SIG-M5 (cell line): ENCODE measurements at regions not wholly inside any gene's neighbourhood (a gene's known extent, or its start where the extent isn't known, plus 50 kb on each side); places are given as distances from the start of the nearest gene placed in this dataset.

Experiments used
- DNase-seq: peaks from one replicate; lab custom pipeline; 2025; lab: John Stamatoyannopoulos, UW

DNA sequence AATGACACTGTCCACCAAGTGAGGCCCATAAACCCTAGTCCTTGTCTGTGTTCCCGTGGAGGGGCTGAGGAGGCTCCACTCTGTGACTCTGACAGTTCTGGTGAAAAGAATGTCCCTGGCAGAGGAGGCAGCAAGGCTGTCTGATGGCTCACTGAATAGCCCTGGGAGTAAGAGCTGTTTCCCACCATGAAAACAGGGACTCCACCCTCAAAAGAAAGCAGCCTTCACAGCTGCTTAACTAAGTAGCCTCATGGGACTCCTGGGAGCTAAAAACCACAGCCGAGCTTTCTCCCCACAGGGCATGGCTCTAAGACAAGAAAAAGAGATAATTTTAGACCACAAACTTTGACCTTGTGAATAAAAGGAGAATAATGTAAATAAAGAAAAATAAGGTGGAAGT is 135.1 kb upstream of the FRY start:
- no peak for DNase-seq

GRCh38 chr13:31898378-31899071 is 133.0 kb upstream of the FRY start:
- no peak for DNase-seq

DNA sequence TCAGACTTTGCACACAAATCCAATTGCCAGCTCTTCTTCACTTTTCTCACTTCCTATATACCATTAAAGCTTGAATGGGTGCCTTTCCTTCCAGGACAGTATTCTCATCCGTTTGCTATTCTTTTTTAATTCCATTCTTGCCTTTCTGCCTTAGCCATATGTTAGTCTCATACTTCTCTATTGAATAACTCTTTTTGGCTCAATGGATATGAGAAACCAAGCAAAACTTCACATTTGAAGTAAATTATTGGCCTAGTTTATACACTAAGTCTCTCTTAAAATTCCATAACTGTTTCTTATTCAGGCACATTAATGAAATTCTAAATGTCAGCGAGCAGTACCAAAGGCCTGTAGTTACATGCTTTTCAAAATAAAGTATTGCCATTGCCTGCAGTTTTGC is 129.6 kb upstream of the FRY start:
- no peak for DNase-seq

GRCh38 chr13:31903111-31903815 is 128.3 kb upstream of the FRY start:
- no peak for DNase-seq

DNA sequence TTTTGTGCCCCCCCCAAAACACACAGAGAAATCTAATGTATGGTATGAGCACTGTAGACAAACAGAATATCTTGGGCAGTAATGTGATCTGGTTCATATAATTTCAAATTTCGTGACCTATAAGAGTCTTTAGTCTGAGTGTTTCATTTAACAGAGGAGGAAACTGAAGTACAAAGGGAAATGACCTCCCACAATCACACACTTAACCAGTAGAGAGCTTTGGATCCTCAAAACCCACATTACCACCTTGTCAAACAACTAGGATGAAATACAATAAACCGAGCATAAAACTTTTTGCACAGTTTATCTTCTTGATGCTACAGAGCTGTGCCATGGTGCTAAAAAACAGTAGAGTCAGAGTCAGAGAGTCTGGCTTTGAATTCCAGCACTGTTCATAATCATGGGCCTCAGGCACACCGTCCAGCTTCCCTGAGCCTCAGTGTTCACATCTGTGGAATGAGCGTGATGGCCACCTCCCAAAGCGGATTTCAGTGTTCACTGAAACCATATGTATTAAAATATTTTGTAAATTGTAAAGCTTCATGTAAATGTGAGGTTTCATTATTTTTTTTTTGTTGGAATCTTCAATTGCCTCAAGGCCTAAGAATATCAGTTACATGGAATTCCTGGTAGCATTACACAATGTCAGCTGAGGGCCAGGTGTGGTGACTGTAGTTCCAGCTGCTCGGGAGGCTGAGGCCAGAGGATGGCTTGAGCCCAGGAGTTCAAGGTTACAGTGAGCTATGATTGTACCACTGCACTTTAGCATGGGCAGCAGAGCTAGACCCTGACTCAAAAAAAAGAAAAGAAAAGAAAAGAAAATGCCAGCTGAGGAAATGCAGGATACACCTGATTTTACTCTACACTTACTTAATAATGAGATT is 126.4 kb upstream of the FRY start:
- no peak for DNase-seq

GRCh38 chr13:31905961-31906360 is 125.6 kb upstream of the FRY start:
- no peak for DNase-seq

DNA sequence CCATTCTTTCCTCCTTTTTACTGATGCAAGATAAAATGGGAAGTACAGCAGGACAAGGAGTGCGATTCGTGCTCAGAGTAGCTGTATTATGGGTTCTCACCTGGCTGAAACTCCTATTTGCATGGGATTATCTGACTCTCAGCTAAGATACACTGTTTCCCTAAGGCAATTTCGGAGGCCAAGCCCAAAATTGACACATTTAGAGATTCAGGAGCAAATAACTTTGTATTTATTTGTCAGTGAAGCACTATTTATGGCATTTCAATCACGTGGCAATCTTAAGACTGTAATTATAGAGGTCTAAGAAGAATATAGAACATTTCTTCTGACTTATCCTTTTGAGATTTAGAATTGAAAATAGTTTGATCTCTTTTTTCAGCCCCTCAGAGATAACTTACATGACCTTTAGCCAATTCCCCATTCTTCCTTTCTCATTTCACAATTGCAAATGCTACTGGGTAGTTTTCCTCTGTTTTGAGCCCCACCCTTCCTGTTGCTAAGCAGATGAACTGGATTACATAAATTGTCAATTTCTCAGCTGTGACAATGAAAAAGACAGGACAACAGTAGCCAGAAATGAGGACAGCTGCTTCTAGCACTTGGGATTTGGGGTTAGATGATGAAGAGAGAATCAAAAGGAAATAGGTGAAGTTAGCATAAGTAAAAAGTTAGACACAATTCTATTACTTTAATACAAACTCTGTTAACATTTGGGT is 122.7 kb upstream of the FRY start:
- peak; percentile 32 for DNase-seq

DNA sequence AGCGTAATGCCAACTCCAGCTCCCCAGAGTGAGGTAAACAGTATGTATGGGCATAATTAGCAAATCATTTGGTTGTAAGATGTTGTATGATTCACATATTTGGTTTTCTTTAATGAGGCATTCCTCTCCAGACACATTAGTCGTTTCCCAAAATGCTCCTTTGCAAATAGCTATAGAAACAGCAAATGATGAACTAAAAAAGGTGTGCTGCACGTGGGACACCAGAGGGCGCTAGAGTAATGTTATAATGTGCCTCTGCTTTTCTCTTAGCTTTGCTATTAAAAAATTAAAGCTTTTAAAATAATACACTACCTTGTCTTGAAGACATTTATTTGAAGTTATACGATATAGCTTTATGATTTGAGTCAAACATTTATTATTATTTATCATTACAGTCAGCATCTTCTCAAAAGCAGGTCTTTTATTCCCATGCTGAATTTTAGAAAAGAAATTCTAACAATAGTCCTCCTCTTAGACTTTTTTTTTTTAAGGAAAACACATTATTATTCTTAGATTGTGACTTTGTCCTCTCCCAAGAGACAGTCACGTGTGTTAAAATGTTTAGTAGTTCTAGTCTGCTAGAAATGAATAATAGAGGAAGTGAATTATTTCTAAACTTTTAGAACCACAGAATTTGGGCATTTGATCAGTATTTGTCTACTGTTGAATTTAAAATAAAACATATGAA is 121.6 kb upstream of the FRY start:
- peak; percentile 8 for DNase-seq

GRCh38 chr13:31910633-31911032 is 120.9 kb upstream of the FRY start:
- no peak for DNase-seq

DNA sequence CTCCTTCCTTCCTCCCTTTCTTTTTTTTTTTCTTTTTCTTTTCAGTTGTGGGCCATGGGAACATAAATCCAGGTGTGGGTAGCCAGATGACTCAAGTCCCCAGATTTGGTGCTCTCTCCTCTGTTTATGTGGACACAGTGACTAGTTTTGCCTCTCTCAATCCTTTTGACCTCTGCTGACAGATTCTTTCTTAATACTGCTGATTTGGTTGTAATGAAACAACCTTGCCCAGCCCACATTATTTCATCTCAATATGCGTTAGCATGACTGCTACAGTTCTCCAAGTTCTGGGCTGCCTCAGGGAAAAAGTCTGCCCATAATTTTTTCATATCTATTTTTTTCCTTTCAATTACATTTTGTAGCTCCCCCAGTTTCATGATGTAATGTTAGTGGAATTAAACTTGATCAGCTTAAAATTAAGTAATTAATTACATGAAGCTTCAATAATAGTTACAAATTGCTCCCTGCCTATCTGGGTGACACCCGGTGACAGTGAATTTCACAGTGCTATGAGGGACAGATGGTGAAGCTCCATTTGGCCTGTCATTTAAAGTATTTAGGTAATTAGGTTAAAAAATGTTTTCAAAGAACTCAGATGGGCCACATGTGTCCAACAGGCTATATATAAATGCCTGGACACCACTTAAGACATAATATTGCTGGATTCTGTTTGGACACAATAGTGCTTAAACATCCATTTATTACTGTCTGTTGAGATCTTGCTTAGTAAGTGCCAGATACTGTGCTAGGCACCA is 118.8 kb upstream of the FRY start:
- DNase-seq = no peak

- DNase-seq = no peak
Measured at GRCh38 chr13:31913459-31913858, 118.1 kb upstream of the FRY start.

GRCh38 chr13:31914843-31915242 is 116.7 kb upstream of the FRY start:
- DNase-seq = no peak

GRCh38 chr13:31918707-31919106 is 112.9 kb upstream of the FRY start:
- no peak for DNase-seq

GRCh38 chr13:31919241-31919640 is 112.3 kb upstream of the FRY start:
- no peak for DNase-seq

DNA sequence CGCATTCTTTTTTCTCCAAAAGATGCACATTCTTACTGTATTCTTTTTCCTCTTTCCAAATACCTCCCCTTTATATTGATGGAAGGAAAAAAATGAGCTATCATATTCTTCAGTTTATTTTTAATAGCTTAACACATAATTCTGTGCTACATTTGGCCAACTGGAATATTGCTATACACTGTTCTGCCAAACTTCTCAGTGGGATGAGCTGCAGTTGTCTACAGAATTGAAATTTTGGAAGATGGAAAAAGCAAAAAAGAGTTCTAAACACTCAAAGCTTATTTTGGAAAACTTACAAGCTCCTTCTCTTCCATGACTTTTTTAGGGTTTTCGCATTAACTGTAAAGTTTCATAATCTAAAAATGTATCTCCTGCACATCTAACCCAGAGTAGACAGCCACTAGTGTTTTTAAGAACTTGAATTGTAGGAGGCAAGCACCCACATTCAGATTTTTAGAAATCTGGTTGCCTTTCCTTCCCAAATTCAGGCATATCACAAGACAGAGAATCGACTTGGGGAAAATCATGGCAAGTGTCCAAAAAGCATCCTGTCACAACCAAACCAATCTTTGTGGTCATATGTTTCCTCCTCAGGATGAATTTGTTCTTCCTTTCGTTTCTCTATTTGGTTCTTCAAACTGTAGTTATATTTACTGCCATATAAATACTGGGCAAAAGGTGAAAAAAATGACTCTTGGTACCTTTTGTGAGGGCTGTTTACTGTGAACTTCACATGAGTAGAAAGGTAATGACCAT is 111.4 kb upstream of the FRY start:
- DNase-seq = no peak

DNA sequence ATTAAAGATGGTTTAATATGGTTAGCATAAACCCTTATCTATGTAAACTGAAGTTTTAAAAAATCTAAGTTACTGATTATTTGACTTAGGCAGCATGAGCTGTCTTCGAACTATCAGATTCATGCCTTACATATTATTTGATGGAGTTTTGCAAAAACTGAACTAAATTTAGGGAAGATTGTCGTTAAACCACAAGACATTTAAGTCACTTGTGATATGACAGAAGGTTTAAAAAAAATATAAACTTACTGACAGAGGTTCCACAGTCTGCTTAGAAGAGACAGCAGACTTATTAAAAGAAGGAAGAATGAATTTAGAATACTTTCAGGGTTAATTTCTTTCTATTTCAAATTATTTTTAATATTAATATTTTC is 110.9 kb upstream of the FRY start:
- DNase-seq = no peak

DNA sequence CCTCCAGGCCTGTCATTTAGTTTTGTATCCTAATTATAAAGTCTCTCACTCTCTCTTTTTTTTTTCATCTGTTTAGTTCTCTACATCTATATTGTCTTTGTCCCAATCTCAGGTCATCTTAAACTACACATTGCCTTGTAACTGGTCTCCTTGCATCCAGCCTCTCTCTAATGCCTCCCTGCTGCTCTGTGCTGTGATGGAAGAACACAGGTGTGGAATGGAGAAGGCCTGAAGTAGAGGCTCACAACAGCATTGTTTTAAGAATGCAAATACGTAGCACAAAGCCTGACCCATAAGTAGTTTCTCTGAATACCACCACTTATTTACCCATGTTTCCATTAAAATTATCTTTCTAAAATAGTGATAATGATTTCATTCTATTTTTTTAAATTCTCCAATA is 108.8 kb upstream of the FRY start:
- DNase-seq = no peak

DNA sequence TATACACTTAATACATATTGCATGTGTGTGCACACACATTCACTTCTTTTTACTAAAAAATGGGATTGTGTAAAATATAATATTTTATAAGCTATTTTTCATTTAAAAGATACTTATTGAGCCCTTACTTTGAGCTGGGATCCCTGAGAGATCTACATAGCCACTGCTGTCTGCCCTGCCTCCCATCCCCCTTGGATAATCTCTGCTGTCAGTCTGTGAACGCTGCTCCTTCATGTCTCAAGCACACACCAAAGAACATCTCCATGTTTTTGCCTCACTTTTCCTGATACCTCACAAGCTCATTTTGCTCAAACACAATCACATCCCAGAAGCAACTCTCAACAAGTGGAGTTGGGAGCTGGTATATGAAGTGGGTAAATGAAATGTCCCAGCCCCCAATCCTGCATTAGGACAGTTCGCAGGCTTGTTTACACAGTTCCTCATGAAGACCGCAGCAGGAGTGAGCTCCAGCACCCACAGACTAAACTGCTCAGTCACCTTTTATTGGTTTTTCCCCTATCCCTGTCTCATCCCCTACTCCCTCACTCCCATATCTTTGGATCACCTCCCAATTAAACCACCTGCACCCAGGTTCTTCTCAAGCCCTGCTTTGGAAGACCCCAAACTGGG is 108.3 kb upstream of the FRY start:
- DNase-seq = no peak

GRCh38 chr13:31925079-31925478 is 106.5 kb upstream of the FRY start:
- DNase-seq = no peak

DNA sequence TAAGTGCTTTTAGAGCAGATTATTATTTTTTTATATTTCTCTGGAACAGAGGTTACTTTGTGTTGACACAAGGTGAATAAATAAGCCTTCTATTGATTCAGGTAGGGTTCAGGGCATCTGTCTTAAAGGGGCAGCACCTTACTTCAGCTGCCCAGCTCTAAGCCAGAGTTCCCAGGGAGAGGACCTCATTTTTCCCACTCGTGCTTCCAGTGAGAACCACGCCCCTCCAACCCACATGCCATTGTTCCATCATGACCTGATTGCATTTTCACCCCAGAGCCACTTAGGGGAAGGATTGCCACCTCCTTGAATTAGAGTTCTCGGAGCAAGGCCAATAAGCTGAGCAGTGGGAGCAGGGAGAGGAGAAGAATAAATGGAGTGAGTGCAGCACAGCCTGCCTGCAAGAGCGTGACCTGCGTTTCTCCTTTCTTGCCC is 104.3 kb upstream of the FRY start:
- DNase-seq = no peak
